Femur (tissue), 1 donor: ENCODE measurements at regions not wholly inside any gene's neighbourhood (a gene's known extent, or its start where the extent isn't known, plus 50 kb on each side); places are given as distances from the start of the nearest gene placed in this dataset.
"Not testable (repeated sequence)": the region's sequence is repeated elsewhere in the genome, so short reads cannot be mapped to it uniquely, and the experiment has no call there.

ENCODE experiments used
- DNase-seq: peaks from one replicate; pipeline ENCODE4 v3.0.0-alpha.2; 2017

GRCh38 chr11:39807904-39808303, 1651.5 kb downstream of the LRRC4C start:
- DNase-seq = no peak

GRCh38 chr11:39806652-39807051, 1652.8 kb downstream of the LRRC4C start:
- DNase-seq = no peak

GRCh38 chr11:39804271-39804670, 1655.2 kb downstream of the LRRC4C start:
- DNase-seq = no peak

GRCh38 chr11:39786682-39787081, 1672.8 kb downstream of the LRRC4C start:
- no peak for DNase-seq

GRCh38 chr11:39786281-39786680, 1673.2 kb downstream of the LRRC4C start:
- no peak for DNase-seq

GRCh38 chr11:39784873-39785272, 1674.6 kb downstream of the LRRC4C start:
- DNase-seq = no peak

- DNase-seq = no peak
Observed at GRCh38 chr11:39780131-39780530, 1679.3 kb downstream of the LRRC4C start.

- no peak for DNase-seq
Observed at GRCh38 chr11:39777035-39777434, 1682.4 kb downstream of the LRRC4C start.

GRCh38 chr11:39772525-39773137, 1686.8 kb downstream of the LRRC4C start:
- DNase-seq = no peak

- DNase-seq = no peak
Observed at GRCh38 chr11:39768214-39768613, 1691.2 kb downstream of the LRRC4C start.

GRCh38 chr11:39745401-39745800, 1714.1 kb downstream of the LRRC4C start:
- no peak for DNase-seq

- no peak for DNase-seq
Observed at GRCh38 chr11:39741066-39741465, 1718.4 kb downstream of the LRRC4C start.

- not testable (repeated sequence) for DNase-seq
Observed at GRCh38 chr11:39736351-39736750, 1723.1 kb downstream of the LRRC4C start.

- DNase-seq = no peak
Observed at GRCh38 chr11:39732001-39732400, 1727.5 kb downstream of the LRRC4C start.

GRCh38 chr11:39725081-39725480, 1734.4 kb downstream of the LRRC4C start:
- no peak for DNase-seq

GRCh38 chr11:39724404-39724803, 1735.0 kb downstream of the LRRC4C start:
- no peak for DNase-seq

GRCh38 chr11:39712581-39712980, 1746.9 kb downstream of the LRRC4C start:
- DNase-seq = no peak

GRCh38 chr11:39690856-39691255, 1768.6 kb downstream of the LRRC4C start:
- no peak for DNase-seq

GRCh38 chr11:39683951-39684554, 1775.4 kb downstream of the LRRC4C start:
- DNase-seq = no peak

- no peak for DNase-seq
Observed at GRCh38 chr11:39683288-39683950, 1776.0 kb downstream of the LRRC4C start.

- DNase-seq = no peak
Observed at GRCh38 chr11:39681428-39681827, 1778.0 kb downstream of the LRRC4C start.

GRCh38 chr11:39678996-39679395, 1780.5 kb downstream of the LRRC4C start:
- no peak for DNase-seq

- no peak for DNase-seq
Observed at GRCh38 chr11:39675171-39675570, 1784.3 kb downstream of the LRRC4C start.

- no peak for DNase-seq
Observed at GRCh38 chr11:39674761-39675160, 1784.7 kb downstream of the LRRC4C start.
